Femur (tissue), 1 donor: ENCODE measurements at regions not wholly inside any gene's neighbourhood (a gene's known extent, or its start where the extent isn't known, plus 50 kb on each side); places are given as distances from the start of the nearest gene placed in this dataset.
A peak's percentile ranks its signal among the peaks of the same experiment; 100 is the strongest.
"Not testable (repeated sequence)": the region's sequence is repeated elsewhere in the genome, so short reads cannot be mapped to it uniquely, and the experiment has no call there.

Experiments used
- DNase-seq: peaks from one replicate; pipeline ENCODE4 v3.0.0-alpha.2; 2017

DNA sequence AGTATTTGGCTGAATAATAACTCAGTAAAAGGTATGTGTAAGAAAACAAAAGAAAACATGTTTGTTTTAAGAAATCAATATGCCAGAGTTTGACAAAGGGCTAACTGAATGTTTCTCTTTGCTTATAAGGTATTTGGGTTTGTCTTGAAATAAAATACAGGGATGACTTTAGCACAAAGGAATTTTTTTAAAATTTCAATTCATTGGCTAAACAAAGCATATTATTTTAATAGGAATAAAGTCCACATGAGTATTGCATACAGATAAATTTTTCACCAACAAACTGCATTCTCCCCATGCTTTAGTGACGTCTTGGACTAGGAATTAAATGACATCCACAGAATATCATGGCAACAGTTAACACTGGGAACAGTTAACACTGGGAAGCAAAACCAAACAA, 480.0 kb upstream of the JAG1 start:
- DNase-seq, result no peak

- DNase-seq, result no peak
Measured at GRCh38 chr20:11155156-11155756, 481.5 kb upstream of the JAG1 start.

DNA sequence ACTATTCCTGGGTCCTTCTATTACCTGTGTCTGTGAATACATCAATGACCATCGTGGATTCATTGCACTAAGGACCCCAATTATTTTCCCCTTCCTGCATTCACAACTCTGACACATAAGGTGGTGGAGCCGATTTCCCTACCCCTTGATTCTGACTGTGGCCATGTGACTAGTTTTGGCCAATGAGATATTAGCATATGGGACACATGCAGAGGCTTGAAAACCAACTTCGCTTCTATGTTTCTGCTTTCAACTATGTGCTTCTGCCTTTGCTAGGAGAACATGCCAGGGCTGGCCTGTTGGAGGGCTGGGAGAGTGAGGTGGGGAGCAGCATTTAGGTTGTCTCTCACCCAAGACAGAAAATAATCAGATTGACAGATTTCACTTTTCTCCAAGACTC, 483.1 kb upstream of the JAG1 start:
- DNase-seq, result no peak

- DNase-seq, result no peak
Measured at GRCh38 chr20:11158146-11158545, 484.3 kb upstream of the JAG1 start.

- no peak for DNase-seq
Measured at GRCh38 chr20:11158589-11158988, 484.8 kb upstream of the JAG1 start.

GRCh38 chr20:11159728-11160127, 485.9 kb upstream of the JAG1 start:
- DNase-seq, result peak; percentile 80

- peak; percentile 29 for DNase-seq
Measured at GRCh38 chr20:11162026-11162775, 488.4 kb upstream of the JAG1 start.

GRCh38 chr20:11165789-11166188, 492.0 kb upstream of the JAG1 start:
- no peak for DNase-seq

GRCh38 chr20:11166712-11167111, 492.9 kb upstream of the JAG1 start:
- DNase-seq, result no peak

GRCh38 chr20:11168026-11168425, 494.2 kb upstream of the JAG1 start:
- no peak for DNase-seq

DNA sequence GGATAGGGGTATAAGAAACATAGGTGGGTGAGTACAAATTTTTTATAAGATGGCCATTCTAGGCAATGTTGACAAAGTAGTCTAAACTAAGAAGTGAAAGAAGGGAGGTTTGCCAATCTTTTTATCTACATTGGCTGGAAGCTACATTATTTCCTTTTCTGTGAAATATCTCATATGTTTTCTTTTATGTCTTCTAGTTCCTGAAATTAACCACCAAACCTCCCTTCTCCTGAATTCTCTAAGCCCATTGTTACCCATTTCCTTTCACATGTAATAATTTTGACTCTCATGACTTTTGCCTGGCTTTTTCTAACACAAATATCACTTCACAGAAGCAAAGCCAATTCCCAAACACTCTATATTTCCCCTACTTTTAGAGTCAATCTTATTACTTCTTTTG, 496.2 kb upstream of the JAG1 start:
- no peak for DNase-seq

DNA sequence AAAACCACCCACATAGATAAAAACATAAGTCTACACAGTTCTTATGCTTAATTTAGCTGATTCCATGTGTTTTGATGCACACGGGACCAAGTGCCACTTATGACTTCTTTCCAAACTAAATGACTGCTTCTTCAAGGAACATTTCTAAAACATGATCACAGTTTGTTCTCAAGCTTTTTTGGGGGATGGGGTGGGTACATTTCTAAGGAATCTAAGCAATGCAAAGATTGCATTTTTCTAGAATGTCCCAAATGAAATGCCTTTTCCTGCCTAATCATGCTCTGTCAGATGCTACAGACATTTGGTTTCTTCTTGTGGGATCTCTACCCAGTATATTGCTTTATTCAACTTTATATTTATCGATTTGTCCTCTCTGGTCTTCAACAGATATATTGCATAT, 496.8 kb upstream of the JAG1 start:
- DNase-seq, result no peak

DNA sequence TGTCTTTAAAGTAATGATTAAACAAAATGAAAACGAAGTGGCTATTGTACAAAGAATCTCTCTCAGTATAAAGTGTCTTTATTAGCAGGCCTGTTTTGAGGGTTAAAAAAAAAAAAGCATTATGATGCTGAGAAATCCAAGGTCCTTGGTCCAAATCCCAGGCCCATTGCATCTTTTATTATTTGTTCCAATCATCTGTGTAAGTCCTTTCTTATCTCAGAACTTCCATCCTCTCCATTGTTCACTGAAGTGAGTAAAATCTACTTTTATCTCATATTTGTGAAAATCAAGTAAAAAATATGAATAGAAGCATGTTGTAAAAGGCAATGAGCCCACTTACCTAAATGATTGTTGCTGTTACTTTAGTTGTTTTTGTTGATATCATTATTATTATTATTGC, 499.1 kb upstream of the JAG1 start:
- DNase-seq, result no peak

GRCh38 chr20:11173916-11174315, 500.1 kb upstream of the JAG1 start:
- no peak for DNase-seq

- DNase-seq, result no peak
Measured at GRCh38 chr20:11174861-11175260, 501.1 kb upstream of the JAG1 start.

DNA sequence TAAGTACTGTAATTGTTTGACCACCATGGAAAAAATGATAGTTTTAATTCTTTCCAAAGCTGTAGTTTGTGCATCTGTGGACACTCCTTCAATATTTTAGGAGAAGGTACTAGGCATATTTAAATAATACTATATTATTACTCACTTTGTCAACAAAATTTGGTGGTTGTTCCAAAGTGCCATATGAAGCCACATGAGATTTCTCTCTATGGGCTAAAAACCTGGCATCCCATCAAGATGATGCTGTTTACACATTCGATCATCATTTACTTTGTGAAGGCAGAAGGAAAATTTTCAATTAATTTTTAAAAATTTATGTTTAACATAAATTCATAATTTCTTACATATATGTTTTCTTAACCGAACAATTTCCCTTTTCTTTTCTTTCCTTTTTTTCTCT, 502.6 kb upstream of the JAG1 start:
- DNase-seq, result no peak

- no peak for DNase-seq
Measured at GRCh38 chr20:11178946-11179654, 505.3 kb upstream of the JAG1 start.

DNA sequence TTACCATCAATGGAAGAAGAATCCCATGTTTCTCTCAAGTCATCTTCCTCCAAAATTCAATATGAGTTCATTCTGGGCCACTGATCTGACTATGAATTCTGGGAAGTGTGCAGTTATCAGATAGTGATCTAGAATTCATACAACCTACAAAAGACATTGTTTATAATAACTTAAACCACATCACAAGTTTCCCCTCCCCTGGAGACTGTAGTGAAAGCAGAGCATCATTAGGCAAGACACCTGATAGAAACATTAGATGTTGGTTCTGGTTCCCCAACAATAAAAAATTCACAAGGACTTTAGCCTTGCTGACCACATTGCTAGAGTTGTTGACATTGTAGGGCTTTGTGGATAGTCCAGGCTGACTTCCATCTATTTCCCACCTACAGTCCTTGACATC, 506.4 kb upstream of the JAG1 start:
- no peak for DNase-seq

DNA sequence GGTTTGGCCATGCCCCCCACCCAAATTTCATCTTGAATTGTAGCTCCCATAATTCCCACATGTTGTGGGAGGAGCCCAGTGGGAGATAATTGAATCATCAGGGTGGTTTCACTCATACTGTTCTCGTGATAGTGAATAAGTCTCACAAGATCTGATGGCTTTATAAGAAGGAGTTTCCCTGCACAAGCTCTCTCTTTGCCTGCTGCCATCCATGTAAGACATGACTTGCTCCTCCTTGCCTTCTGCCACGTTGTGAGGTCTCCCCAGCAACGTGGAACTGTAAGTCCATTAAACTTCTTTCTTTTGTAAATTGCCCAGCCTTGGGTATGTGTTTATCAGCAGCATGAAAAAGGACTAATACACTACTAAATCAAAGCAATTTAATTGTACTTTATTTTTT, 507.3 kb upstream of the JAG1 start:
- not testable (repeated sequence) for DNase-seq

- DNase-seq, result no peak
Measured at GRCh38 chr20:11181966-11182365, 508.2 kb upstream of the JAG1 start.

GRCh38 chr20:11182720-11183119, 508.9 kb upstream of the JAG1 start:
- DNase-seq, result no peak

DNA sequence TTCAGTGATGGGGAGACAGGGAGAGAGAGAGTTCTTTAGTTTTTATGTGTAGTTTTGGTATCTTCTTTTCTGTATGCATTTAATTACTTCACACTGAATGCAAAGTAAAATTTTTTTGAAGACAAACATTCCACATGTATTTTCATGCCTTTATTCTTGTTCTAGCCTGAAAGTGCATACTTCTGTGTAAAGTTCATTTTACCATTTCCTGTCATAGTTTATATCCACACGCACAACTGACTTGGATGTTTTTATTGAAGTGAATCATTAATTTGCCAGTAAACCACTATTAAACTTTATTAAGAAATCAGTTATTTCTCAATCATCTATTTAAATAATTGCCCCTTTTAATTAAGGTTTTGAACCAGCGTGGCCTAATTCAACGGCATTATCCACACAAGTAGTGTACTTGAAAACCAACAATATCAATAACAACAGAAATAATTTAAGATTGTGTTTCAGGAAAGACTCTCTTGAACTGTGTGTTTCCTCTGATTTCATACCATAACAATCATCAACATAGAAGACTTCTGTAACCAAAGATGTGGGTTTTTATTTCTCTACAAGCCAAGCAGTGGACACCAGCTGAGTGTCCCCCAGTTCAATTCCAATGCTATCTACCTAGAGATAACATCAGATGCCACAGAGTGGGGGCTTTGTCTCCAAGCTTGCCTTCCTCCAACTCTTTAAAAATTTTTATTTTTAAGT, 512.7 kb upstream of the JAG1 start:
- no peak for DNase-seq

- DNase-seq, result no peak
Measured at GRCh38 chr20:11188843-11189603, 515.2 kb upstream of the JAG1 start.
